ENCODE measurements at regions not wholly inside any gene's neighbourhood (a gene's known extent, or its start where the extent isn't known, plus 50 kb on each side); places are given as distances from the start of the nearest gene placed in this dataset.
"Not testable (repeated sequence)": the region's sequence is repeated elsewhere in the genome, so short reads cannot be mapped to it uniquely, and the experiment has no call there.

DNA sequence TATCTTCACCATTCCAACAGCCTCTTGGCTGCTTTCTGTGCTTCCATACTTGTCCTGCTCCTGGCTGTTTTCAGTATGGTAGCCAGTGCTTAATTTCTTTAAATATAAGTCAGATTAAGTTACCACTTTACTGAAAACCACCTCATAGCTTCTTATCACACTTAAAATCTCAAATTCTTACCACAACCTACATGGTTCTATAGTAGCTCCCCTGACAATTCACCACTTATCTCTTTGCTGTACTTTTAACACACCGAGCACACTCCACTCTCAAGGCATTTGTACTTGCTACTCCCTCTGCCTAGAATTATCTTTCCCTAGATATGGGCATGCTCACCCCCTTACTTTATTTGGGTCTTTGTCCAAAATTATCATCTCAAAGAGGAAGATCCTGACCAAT lies 369.0 kb downstream of the TENT5A start:
- H3K27me3 ChIP-seq (ENCODE audit: control insufficient read depth, insufficient read depth, low read length, poor library complexity, severe bottlenecking) = no peaks in the 10 kb centered on the region
- no peaks in the 10 kb centered on the region for H3K4me1 ChIP-seq (ENCODE audit: control insufficient read depth, insufficient read depth, low read length)
- no peaks in the 10 kb centered on the region for H3K9me3 ChIP-seq (ENCODE audit: control insufficient read depth, low read length)
- no peaks in the 10 kb centered on the region for H3K36me3 ChIP-seq (ENCODE audit: control insufficient read depth, insufficient read depth, low read length)
- no peak overlapping the region for H3K27ac ChIP-seq (ENCODE audit: insufficient read depth, low read depth, low read length, poor library complexity, severe bottlenecking)
- 91 to 100% methylated on average over 1 of the region's 1 CpG for WGBS, 2 experiments
- H3K4me3 ChIP-seq (ENCODE audit: insufficient read depth, low read depth, low read length) = no peak overlapping the region

DNA sequence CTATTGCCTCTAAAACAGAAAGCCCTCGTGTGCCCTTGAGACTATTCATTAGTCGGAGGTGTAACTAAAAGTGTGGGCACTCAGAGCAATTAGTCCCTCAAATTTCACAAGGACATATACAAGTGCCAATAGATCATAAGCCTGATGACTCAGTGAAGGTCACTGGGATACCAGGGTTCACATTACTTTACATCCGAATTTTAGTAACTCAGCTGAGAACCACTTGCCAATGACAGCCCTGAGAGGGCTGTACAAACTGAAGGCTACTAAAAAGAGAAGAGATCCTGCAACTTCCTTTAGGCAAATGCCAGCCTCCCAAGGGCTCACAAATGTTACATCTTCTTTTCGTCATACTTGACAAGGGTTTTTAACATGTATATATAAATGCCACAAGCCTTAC lies 369.6 kb downstream of the TENT5A start:
- no peaks in the 10 kb centered on the region for H3K4me1 ChIP-seq (ENCODE audit: control insufficient read depth, insufficient read depth, low read length)
- H3K36me3 ChIP-seq (ENCODE audit: control insufficient read depth, insufficient read depth, low read length) = no peaks in the 10 kb centered on the region
- no peaks in the 10 kb centered on the region for H3K9me3 ChIP-seq (ENCODE audit: control insufficient read depth, low read length)
- no peak overlapping the region for H3K27ac ChIP-seq (ENCODE audit: insufficient read depth, low read depth, low read length, poor library complexity, severe bottlenecking)
- H3K4me3 ChIP-seq (ENCODE audit: insufficient read depth, low read depth, low read length) = no peak overlapping the region
- no peaks in the 10 kb centered on the region for H3K27me3 ChIP-seq (ENCODE audit: control insufficient read depth, insufficient read depth, low read length, poor library complexity, severe bottlenecking)
- WGBS, 2 experiments = 85 to 90% methylated on average over 4 of the region's 4 CpGs

DNA sequence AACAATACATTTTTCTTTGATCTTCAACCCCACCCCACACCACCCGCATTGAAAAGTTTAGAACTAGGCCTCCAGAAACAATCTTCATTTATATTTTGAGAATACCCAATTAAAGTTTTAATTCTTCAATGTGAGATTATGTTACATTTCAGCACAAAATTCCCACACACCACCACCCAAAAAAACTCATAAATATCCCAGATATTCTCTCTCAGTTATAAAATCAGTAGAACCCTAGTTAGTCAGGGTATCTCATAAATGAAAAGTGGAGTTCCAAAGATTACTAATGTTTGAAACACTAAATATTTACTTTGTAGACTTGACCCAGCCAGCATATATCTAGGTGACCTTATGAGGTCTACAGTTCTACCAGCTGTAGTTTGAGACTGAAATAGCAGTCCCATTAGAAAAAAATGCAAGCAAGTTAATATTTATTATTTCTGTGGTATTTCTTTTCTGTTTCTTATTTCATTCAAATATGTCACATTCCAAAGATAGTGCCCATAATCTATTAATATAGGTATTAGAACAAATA lies 371.0 kb downstream of the TENT5A start:
- no peak overlapping the region for H3K27ac ChIP-seq (ENCODE audit: insufficient read depth, low read depth, low read length, poor library complexity, severe bottlenecking)
- H3K4me1 ChIP-seq (ENCODE audit: control insufficient read depth, insufficient read depth, low read length) = no peaks in the 10 kb centered on the region
- H3K27me3 ChIP-seq (ENCODE audit: control insufficient read depth, insufficient read depth, low read length, poor library complexity, severe bottlenecking) = no peaks in the 10 kb centered on the region
- no peaks in the 10 kb centered on the region for H3K36me3 ChIP-seq (ENCODE audit: control insufficient read depth, insufficient read depth, low read length)
- WGBS, 2 experiments = 90% methylated on average over 1 of the region's 1 CpG; no CpG with 5 or more reads in 1 of the 2 experiments
- H3K9me3 ChIP-seq (ENCODE audit: control insufficient read depth, low read length) = no peaks in the 10 kb centered on the region
- no peak overlapping the region for H3K4me3 ChIP-seq (ENCODE audit: insufficient read depth, low read depth, low read length)

DNA sequence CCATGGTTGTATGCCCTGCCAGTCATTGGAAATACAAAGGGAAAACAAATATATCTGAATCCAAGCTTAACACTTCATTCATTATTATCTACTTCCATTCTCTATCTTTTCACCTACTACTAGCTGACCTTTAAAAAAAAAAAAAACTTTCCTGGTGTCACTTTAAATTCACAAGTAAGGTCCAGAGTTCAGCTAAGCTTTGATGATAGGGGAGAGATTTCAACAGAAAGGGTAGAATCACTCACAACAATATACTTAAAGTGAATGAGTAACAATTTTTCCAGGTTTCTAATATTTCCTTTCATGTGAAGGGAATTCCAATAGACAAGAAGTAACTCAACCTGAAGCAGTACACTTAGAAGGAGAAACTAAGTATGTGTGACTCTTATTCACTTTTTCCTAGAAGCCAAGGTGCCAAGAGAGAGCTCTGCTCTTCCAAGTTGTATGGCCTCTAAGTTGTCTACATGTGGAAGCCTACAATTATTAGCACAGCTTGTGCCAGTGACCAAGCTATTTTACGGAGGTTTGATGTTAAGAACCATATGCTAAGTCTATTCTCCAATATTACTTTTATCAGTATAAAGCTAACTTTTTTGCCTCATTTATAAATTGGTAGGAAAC lies 371.7 kb downstream of the TENT5A start:
- Histone ChIP-seq H3K9me3 (ENCODE audit: control insufficient read depth, low read length) (no peaks in the 10 kb centered on the region), H3K36me3 (ENCODE audit: control insufficient read depth, insufficient read depth, low read length) (no peaks in the 10 kb centered on the region), H3K4me1 (ENCODE audit: control insufficient read depth, insufficient read depth, low read length) (no peaks in the 10 kb centered on the region), H3K27ac (ENCODE audit: insufficient read depth, low read depth, low read length, poor library complexity, severe bottlenecking) (no peak overlapping the region), H3K27me3 (ENCODE audit: control insufficient read depth, insufficient read depth, low read length, poor library complexity, severe bottlenecking) (no peaks in the 10 kb centered on the region), H3K4me3 (ENCODE audit: insufficient read depth, low read depth, low read length) (no peak overlapping the region)
- WGBS, 2 experiments = 100% methylated on average over 1 of the region's 1 CpG; no CpG with 5 or more reads in 1 of the 2 experiments

DNA sequence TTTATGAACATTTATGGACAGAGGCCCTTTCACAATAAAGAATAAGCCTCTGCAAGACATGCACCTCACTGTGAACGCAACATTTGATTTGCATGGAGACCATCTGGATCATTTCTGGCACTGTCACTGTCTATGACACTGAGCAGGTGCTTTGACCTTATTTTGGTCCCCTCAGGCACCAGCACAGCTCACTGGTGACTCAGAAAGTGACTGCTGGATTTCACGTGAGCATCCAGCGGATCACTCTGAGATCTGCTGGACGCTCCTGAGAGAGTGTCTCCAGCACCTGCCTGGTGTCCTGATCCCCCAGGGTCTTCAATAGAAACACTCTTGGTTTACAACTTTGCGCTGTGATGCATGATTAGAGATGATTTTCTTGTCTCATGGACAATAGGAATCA lies 375.7 kb downstream of the TENT5A start:
- 92 to 95% methylated on average over 5 of the region's 5 CpGs for WGBS, 2 experiments
- no peaks in the 10 kb centered on the region for H3K4me1 ChIP-seq (ENCODE audit: control insufficient read depth, insufficient read depth, low read length)
- H3K36me3 ChIP-seq (ENCODE audit: control insufficient read depth, insufficient read depth, low read length) = no peaks in the 10 kb centered on the region
- H3K4me3 ChIP-seq (ENCODE audit: insufficient read depth, low read depth, low read length) = no peak overlapping the region
- no peaks in the 10 kb centered on the region for H3K27me3 ChIP-seq (ENCODE audit: control insufficient read depth, insufficient read depth, low read length, poor library complexity, severe bottlenecking)
- H3K27ac ChIP-seq (ENCODE audit: insufficient read depth, low read depth, low read length, poor library complexity, severe bottlenecking) = no peak overlapping the region
- no peaks in the 10 kb centered on the region for H3K9me3 ChIP-seq (ENCODE audit: control insufficient read depth, low read length)

DNA sequence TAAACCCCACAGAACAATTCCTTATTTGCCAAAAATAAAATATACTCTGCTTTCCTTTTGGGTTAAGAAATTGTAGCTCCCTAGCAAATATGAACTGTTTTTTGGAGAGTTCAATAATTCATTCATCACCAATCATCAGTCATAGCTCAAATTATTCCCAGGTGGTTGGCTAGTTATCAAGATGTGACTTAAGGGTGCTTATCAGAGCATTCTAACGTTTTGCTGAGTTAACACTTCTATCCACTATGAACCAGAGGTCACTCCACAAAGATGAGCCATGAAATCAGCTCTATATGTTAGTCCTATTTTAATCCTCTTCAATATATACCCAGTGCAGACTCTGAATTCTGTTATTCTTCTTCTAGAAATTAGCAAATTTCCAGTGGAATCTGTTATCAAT lies 379.1 kb downstream of the TENT5A start:
- no peaks in the 10 kb centered on the region for H3K36me3 ChIP-seq (ENCODE audit: control insufficient read depth, insufficient read depth, low read length)
- H3K27me3 ChIP-seq (ENCODE audit: control insufficient read depth, insufficient read depth, low read length, poor library complexity, severe bottlenecking) = no peaks in the 10 kb centered on the region
- no peaks in the 10 kb centered on the region for H3K9me3 ChIP-seq (ENCODE audit: control insufficient read depth, low read length)
- H3K4me3 ChIP-seq (ENCODE audit: insufficient read depth, low read depth, low read length) = no peak overlapping the region
- H3K4me1 ChIP-seq (ENCODE audit: control insufficient read depth, insufficient read depth, low read length) = no peaks in the 10 kb centered on the region
- WGBS, 2 experiments = 78% methylated on average over 1 of the region's 1 CpG
- H3K27ac ChIP-seq (ENCODE audit: insufficient read depth, low read depth, low read length, poor library complexity, severe bottlenecking) = no peak overlapping the region

DNA sequence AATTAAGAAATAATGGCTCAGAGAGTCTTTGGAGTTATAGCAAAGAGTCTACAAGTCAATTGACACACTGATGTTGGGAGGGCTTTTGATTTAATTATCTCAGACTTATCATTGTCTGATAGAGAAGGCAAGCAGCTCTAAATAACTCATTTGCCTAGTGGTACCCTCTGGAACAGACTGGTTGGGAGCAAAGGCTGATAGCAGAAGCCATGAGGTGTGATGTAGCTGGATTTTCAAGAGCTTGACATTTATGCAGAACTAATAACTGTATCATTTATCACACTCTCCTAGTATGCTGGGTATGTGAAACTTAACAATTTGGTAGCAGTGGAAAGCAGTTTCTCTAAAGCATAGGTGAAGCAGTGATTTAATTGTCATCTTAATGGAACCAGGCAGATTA lies 380.6 kb downstream of the TENT5A start:
- H3K27me3 ChIP-seq (ENCODE audit: control insufficient read depth, insufficient read depth, low read length, poor library complexity, severe bottlenecking) = no peaks in the 10 kb centered on the region
- H3K36me3 ChIP-seq (ENCODE audit: control insufficient read depth, insufficient read depth, low read length) = no peaks in the 10 kb centered on the region
- no peaks in the 10 kb centered on the region for H3K4me1 ChIP-seq (ENCODE audit: control insufficient read depth, insufficient read depth, low read length)
- H3K4me3 ChIP-seq (ENCODE audit: insufficient read depth, low read depth, low read length) = no peak overlapping the region
- no peaks in the 10 kb centered on the region for H3K9me3 ChIP-seq (ENCODE audit: control insufficient read depth, low read length)
- no peak overlapping the region for H3K27ac ChIP-seq (ENCODE audit: insufficient read depth, low read depth, low read length, poor library complexity, severe bottlenecking)

DNA sequence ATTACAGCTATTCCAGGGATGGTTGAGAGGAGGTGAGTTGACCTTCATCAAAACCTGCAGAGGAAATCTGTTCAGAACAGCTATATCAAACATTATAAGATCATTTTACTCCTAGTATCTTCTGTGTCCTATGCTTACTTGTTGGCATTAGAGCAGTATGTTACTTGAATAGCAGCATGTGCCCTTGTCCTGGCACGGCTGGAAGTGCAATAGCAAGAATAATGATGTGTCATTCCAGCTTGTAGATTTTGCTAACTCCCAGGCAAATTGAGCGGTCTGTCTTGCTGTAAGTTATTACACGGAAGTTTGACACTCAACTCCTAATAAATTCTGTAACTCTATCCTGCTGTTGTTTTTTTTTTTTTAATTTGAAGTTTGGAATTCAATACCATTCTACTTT lies 385.5 kb downstream of the TENT5A start:
- Histone ChIP-seq H3K4me1 (ENCODE audit: control insufficient read depth, insufficient read depth, low read length) (no peaks in the 10 kb centered on the region), H3K36me3 (ENCODE audit: control insufficient read depth, insufficient read depth, low read length) (no peaks in the 10 kb centered on the region), H3K9me3 (ENCODE audit: control insufficient read depth, low read length) (no peaks in the 10 kb centered on the region), H3K4me3 (ENCODE audit: insufficient read depth, low read depth, low read length) (no peak overlapping the region), H3K27me3 (ENCODE audit: control insufficient read depth, insufficient read depth, low read length, poor library complexity, severe bottlenecking) (no peaks in the 10 kb centered on the region), H3K27ac (ENCODE audit: insufficient read depth, low read depth, low read length, poor library complexity, severe bottlenecking) (no peak overlapping the region)
- WGBS, 2 experiments = 78 to 89% methylated on average over 2 to 3 of the region's 3 CpGs

DNA sequence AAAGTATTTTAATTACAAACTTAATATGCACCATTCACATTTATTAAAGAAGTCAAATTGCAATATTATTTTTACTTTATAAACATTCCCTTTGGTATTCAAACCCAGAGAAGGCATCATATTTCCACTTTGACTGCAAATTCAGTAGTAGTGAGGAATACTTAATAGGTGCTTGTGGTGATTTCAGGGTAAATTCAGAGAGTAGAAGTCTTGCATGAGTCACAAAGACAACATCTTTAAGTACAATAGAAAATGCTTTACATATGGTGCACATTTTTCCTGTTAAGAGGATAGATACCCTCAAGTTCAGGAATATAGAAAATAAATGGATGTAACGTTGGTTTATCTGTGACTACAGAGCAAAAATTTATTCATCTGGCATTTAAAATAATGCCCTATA lies 390.2 kb downstream of the TENT5A start:
- H3K27me3 ChIP-seq (ENCODE audit: control insufficient read depth, insufficient read depth, low read length, poor library complexity, severe bottlenecking) = no peaks in the 10 kb centered on the region
- no peak overlapping the region for H3K27ac ChIP-seq (ENCODE audit: insufficient read depth, low read depth, low read length, poor library complexity, severe bottlenecking)
- no peaks in the 10 kb centered on the region for H3K9me3 ChIP-seq (ENCODE audit: control insufficient read depth, low read length)
- H3K4me1 ChIP-seq (ENCODE audit: control insufficient read depth, insufficient read depth, low read length) = no peaks in the 10 kb centered on the region
- 14% methylated on average over 1 of the region's 1 CpG; no CpG with 5 or more reads in 1 of the 2 experiments for WGBS, 2 experiments
- H3K4me3 ChIP-seq (ENCODE audit: insufficient read depth, low read depth, low read length) = no peak overlapping the region
- H3K36me3 ChIP-seq (ENCODE audit: control insufficient read depth, insufficient read depth, low read length) = no peaks in the 10 kb centered on the region

DNA sequence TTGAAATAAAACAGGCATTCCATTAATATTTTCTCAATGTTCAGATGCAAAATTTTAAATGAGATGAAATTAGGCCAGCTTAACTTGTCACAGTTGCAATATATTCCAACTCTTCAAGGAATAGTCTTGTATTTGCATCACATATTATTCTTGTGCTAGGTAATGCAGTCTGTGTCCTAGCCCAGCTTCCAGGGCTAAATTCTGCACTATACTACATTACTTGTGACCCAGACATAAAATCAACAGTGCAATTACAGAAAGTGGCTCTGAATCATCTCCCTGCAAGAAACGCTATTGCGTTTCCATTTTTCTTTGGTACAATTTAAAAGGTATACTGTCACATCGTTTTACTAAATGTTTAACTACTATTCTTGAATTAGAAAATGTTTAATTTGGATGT lies 399.2 kb downstream of the TENT5A start:
- WGBS, 2 experiments = 100% methylated on average over 2 to 3 of the region's 3 CpGs
- Histone ChIP-seq H3K27ac (ENCODE audit: insufficient read depth, low read depth, low read length, poor library complexity, severe bottlenecking) (no peak overlapping the region), H3K4me1 (ENCODE audit: control insufficient read depth, insufficient read depth, low read length) (no peaks in the 10 kb centered on the region), H3K36me3 (ENCODE audit: control insufficient read depth, insufficient read depth, low read length) (no peaks in the 10 kb centered on the region), H3K9me3 (ENCODE audit: control insufficient read depth, low read length) (no peaks in the 10 kb centered on the region), H3K4me3 (ENCODE audit: insufficient read depth, low read depth, low read length) (no peak overlapping the region), H3K27me3 (ENCODE audit: control insufficient read depth, insufficient read depth, low read length, poor library complexity, severe bottlenecking) (no peaks in the 10 kb centered on the region)

DNA sequence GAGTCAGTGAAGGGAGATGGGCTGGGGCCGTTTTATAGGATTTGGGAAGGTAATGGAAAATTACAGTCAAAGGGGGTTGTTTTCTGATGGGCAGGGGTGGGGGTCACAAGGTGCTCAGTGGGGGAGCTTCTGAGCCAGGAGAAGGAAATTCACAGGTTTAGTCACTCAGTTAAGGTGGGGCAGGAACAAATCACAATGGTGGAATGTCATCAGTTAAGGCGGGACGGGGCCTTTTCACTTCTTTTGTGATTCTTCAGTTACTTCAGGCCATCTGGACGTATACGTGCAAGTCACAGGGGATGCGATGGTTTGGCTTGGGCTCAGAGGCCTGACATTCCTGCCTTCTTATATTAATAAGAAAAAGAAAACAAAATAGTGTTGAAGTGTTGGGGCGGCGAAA lies 408.5 kb downstream of the TENT5A start:
- not testable (repeated sequence) for H3K9me3 ChIP-seq (ENCODE audit: control insufficient read depth, low read length); H3K27ac ChIP-seq (ENCODE audit: insufficient read depth, low read depth, low read length, poor library complexity, severe bottlenecking); H3K36me3 ChIP-seq (ENCODE audit: control insufficient read depth, insufficient read depth, low read length); H3K27me3 ChIP-seq (ENCODE audit: control insufficient read depth, insufficient read depth, low read length, poor library complexity, severe bottlenecking); H3K4me3 ChIP-seq (ENCODE audit: insufficient read depth, low read depth, low read length); H3K4me1 ChIP-seq (ENCODE audit: control insufficient read depth, insufficient read depth, low read length)
- 84 to 86% methylated on average over 5 to 8 of the region's 8 CpGs for WGBS, 2 experiments
